ENCODE measurements at regions not wholly inside any gene's neighbourhood (a gene's known extent, or its start where the extent isn't known, plus 50 kb on each side); places are given as distances from the start of the nearest gene placed in this dataset.

DNA sequence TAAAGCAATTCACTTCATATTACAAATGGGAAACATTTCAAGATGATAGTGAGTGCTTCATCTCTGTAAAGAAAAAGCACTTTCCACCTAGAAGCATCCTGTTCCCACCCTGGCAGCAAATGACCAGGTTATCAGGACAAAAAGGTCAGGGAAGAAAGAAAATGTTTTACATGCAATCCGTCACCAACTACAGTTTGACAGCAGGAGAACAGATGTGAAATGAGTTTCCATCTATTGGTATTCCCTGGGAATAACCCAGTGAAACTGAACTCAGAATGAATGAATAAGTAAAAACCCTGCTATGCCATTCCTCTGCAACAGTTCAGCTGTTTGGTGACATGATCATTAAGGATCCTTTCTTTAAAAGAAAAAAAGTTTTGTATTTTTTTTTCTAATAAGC lies 67.6 kb downstream of the HTR1A start:
- intact Hi-C loops (cut with DNase I): no loop called here

GRCh38 chr5:63878788-63879187 lies 83.5 kb downstream of the HTR1A start:
- WGBS (ENCODE audit: insufficient coverage, low coverage, low lambda C conversion rate, missing lambda C conversion rate): 44% methylated on average over 1 of the region's 1 CpG
- Histone ChIP-seq H3K27ac (no peak overlapping the region), H3K27me3 (no peaks in the 10 kb centered on the region), H3K9me3 (no peaks in the 10 kb centered on the region), H3K36me3 (no peaks in the 10 kb centered on the region), H3K4me1 (no peaks in the 10 kb centered on the region), H3K4me3 (no peak overlapping the region)
- intact Hi-C loops (cut with DNase I): no loop called here
- no peak for ATAC-seq
- TF ChIP-seq, protein P1, sequence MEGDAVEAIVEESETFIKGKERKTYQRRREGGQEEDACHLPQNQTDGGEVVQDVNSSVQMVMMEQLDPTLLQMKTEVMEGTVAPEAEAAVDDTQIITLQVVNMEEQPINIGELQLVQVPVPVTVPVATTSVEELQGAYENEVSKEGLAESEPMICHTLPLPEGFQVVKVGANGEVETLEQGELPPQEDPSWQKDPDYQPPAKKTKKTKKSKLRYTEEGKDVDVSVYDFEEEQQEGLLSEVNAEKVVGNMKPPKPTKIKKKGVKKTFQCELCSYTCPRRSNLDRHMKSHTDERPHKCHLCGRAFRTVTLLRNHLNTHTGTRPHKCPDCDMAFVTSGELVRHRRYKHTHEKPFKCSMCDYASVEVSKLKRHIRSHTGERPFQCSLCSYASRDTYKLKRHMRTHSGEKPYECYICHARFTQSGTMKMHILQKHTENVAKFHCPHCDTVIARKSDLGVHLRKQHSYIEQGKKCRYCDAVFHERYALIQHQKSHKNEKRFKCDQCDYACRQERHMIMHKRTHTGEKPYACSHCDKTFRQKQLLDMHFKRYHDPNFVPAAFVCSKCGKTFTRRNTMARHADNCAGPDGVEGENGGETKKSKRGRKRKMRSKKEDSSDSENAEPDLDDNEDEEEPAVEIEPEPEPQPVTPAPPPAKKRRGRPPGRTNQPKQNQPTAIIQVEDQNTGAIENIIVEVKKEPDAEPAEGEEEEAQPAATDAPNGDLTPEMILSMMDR (IDR thresholded peaks at IDR 0.05): no peak
- no peak for TF ChIP-seq POLR2A (IDR thresholded peaks at IDR 0.05)
- no peak for DNase-seq

More for the DNA sequence above, 67.6 kb downstream of the HTR1A start:
- Histone ChIP-seq H3K27ac (no peak overlapping the region), H3K4me1 (no peaks in the 10 kb centered on the region), H3K4me3 (no peak overlapping the region), H3K36me3 (no peaks in the 10 kb centered on the region), H3K27me3 (no peaks in the 10 kb centered on the region), H3K9me3 (no peaks in the 10 kb centered on the region)
- WGBS (ENCODE audit: insufficient coverage, low coverage, low lambda C conversion rate, missing lambda C conversion rate): 46% methylated on average over 1 of the region's 1 CpG
- no peak for ATAC-seq
- no peak for DNase-seq
- TF ChIP-seq POLR2A (IDR thresholded peaks at IDR 0.05): no peak
- TF ChIP-seq, protein P1 (IDR thresholded peaks at IDR 0.05): no peak

DNA sequence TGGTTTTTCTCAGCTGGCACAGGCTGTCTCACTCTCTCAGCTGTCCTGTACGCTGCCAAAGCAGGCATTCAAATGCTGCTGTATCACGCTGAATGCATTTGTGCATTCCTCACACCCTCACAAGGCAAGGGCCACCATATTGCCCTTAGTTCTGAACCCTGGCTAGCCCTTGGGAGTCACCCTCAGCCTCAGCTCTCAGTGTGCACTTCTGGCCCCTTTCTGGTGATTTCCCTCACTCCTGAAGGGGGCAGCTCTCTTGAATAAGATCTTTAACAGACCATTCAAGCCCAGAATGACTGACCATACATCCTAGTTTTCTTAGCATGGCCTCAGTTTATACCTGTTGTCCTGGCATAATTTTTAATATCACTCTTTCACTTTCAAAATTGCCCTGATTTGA lies 84.3 kb downstream of the HTR1A start:
- 10% methylated on average over 2 of the region's 2 CpGs for WGBS (ENCODE audit: insufficient coverage, low coverage, low lambda C conversion rate, missing lambda C conversion rate)
- Histone ChIP-seq H3K4me3 (no peak overlapping the region), H3K27me3 (no peaks in the 10 kb centered on the region), H3K27ac (no peak overlapping the region), H3K4me1 (no peaks in the 10 kb centered on the region), H3K9me3 (no peaks in the 10 kb centered on the region), H3K36me3 (no peaks in the 10 kb centered on the region)
- DNase-seq: no peak
- TF ChIP-seq, protein P1 (IDR thresholded peaks at IDR 0.05): no peak
- TF ChIP-seq POLR2A (IDR thresholded peaks at IDR 0.05): no peak
- ATAC-seq: no peak
- intact Hi-C loops (cut with DNase I): no loop called here

GRCh38 chr5:63860379-63860778 lies 101.9 kb downstream of the HTR1A start:
- 100% methylated on average over 1 of the region's 1 CpG for WGBS (ENCODE audit: insufficient coverage, low coverage, low lambda C conversion rate, missing lambda C conversion rate)
- Histone ChIP-seq H3K27ac (no peak overlapping the region), H3K36me3 (no peaks in the 10 kb centered on the region), H3K27me3 (no peaks in the 10 kb centered on the region), H3K4me3 (no peak overlapping the region), H3K4me1 (no peaks in the 10 kb centered on the region), H3K9me3 (peaks cover 0 to 9% (median 3%) of the 10 kb centered on the region in 4 donors)
- ATAC-seq (no peak), DNase-seq (no peak)
- intact Hi-C loops (cut with DNase I): no loop called here
- TF ChIP-seq POLR2A (IDR thresholded peaks at IDR 0.05): no peak

DNA sequence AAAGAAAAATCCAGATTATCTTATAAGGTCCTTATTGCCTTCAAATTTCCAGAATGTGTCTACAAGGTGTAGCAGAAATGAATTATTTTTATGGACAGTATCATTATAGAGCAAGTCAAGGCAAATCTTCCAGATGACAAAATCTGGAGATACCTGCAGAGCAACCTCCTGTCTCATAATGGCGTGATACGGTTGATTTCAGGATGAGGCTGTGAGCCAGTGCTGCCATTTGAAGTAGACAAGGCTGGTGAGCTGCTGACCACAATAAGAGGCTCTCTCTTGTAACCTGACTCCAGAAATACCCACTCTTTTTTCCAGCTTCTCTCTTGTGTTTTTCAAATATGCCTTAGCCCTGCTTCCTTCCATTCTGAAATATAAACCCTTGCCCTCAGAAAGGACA lies 108.2 kb downstream of the HTR1A start:
- no peaks in the 10 kb centered on the region for H3K4me1 ChIP-seq
- no peaks in the 10 kb centered on the region for H3K27me3 ChIP-seq
- DNase-seq (no peak), ATAC-seq (no peak)
- 51% methylated on average over 2 of the region's 2 CpGs for WGBS (ENCODE audit: insufficient coverage, low coverage, low lambda C conversion rate, missing lambda C conversion rate)
- TF ChIP-seq POLR2A (IDR thresholded peaks at IDR 0.05): no peak
- TF ChIP-seq, protein P1 (IDR thresholded peaks at IDR 0.05): no peak
- no peaks in the 10 kb centered on the region for H3K36me3 ChIP-seq
- no peak overlapping the region for H3K4me3 ChIP-seq
- H3K27ac ChIP-seq: no peak overlapping the region
- intact Hi-C loops (cut with DNase I): no loop called here
- no peaks in the 10 kb centered on the region for H3K9me3 ChIP-seq
